ENCODE measurements at regions not wholly inside any gene's neighbourhood (a gene's known extent, or its start where the extent isn't known, plus 50 kb on each side); places are given as distances from the start of the nearest gene placed in this dataset.

- intact Hi-C loops (cut with micrococcal nuclease) (loop anchor here (10.0 kb wide), 1 partner anchor 825 kb away; no protein-coding TSS in a partner anchor), dilution Hi-C loops (cut with MboI; ENCODE audit: extremely low pct_ligation_motif_present, low sequenced_read_pairs) (no loop called here)
- no peak overlapping the region for H3K9ac ChIP-seq (replicated peaks; ENCODE audit: extremely low read depth, insufficient read depth, low read length)
- no peak overlapping the region for H2AFZ ChIP-seq (ENCODE audit: low read depth, low read length)
- H3K9me1 ChIP-seq (replicated peaks; ENCODE audit: control insufficient read depth, extremely low read depth, insufficient read depth, low read length): no peaks in the 10 kb centered on the region
- no TSS peak for BruUV-seq (replicated peaks)
- DNase-seq (ENCODE audit: low read depth, low spot score) (no peak), FAIRE-seq (no peak)
- H3K9me3 ChIP-seq (replicated peaks; ENCODE audit: control insufficient read depth, insufficient read depth, low read length): no peaks in the 10 kb centered on the region
- no peaks in the 10 kb centered on the region for H3K27me3 ChIP-seq (ENCODE audit: control insufficient read depth in 2 of 2, insufficient read depth in 2 of 2, low read length in 2 of 2)
- TF ChIP-seq MAX (IDR thresholded peaks at IDR 0.05; ENCODE audit: insufficient read depth, insufficient read length): no peak
- TF ChIP-seq POLR2A (IDR thresholded peaks at IDR 0.05; ENCODE audit: low read depth, low read length): no peak
- TF ChIP-seq GATA2 (IDR thresholded peaks at IDR 0.05; ENCODE audit: insufficient read depth, insufficient read length, low read depth, low read length): no peak
- TF ChIP-seq EZH2 (IDR thresholded peaks at IDR 0.05; ENCODE audit: borderline replicate concordance, low read depth, low read length, severe bottlenecking): no peak
- TF ChIP-seq MYC (IDR thresholded peaks at IDR 0.05; ENCODE audit: low read depth, low read length): no peak
- TF ChIP-seq CTCF (IDR thresholded peaks at IDR 0.05; ENCODE audit: extremely low read depth in 1 of 2, insufficient read depth in 1 of 2, low read depth in 1 of 2, low read length in 2 of 2): no peak
- no peak overlapping the region for H3K4me3 ChIP-seq (replicated peaks in 1 of 3; ENCODE audit: insufficient read depth in 1 of 3, low read depth in 1 of 3, low read length in 3 of 3)
- H3K36me3 ChIP-seq (ENCODE audit: control insufficient read depth in 2 of 2, extremely low read depth in 1 of 2, insufficient read depth in 2 of 2, low read length in 2 of 2): no peaks in the 10 kb centered on the region
- no peak overlapping the region for H3K27ac ChIP-seq (ENCODE audit: insufficient read depth, low read depth, low read length)
- H3K4me2 ChIP-seq (ENCODE audit: insufficient read depth, low read length): no peak overlapping the region
- CTCF ChIA-PET: no interaction called here
- POLR2A ChIA-PET: no interaction called here
- H4K20me1 ChIP-seq (replicated peaks; ENCODE audit: control insufficient read depth, extremely low read depth, insufficient read depth, low read length): no peaks in the 10 kb centered on the region
- H3K4me1 ChIP-seq (ENCODE audit: control insufficient read depth, extremely low read depth, insufficient read depth, low read length): no peaks in the 10 kb centered on the region
- H3K79me2 ChIP-seq (ENCODE audit: control insufficient read depth, insufficient read depth, low read length): no peaks in the 10 kb centered on the region
These were observed 2023.9 kb upstream of the CELF4 start for GRCh38 chr18:39589496-39589895.

- ChIA-PET CTCF (no interaction called here), POLR2A (no interaction called here)
- dilution Hi-C loops (cut with MboI; ENCODE audit: extremely low pct_ligation_motif_present, low sequenced_read_pairs): no loop called here
- TF ChIP-seq MAX (IDR thresholded peaks at IDR 0.05; ENCODE audit: insufficient read depth, insufficient read length) (no peak), GATA2 (IDR thresholded peaks at IDR 0.05; ENCODE audit: insufficient read depth, insufficient read length, low read depth, low read length) (no peak)
- DNase-seq (ENCODE audit: low read depth, low spot score): no peak
- Histone ChIP-seq H3K79me2 (ENCODE audit: control insufficient read depth, insufficient read depth, low read length) (no peaks in the 10 kb centered on the region), H3K9ac (replicated peaks; ENCODE audit: extremely low read depth, insufficient read depth, low read length) (no peak overlapping the region), H3K4me1 (ENCODE audit: control insufficient read depth, extremely low read depth, insufficient read depth, low read length) (no peaks in the 10 kb centered on the region), H3K9me1 (replicated peaks; ENCODE audit: control insufficient read depth, extremely low read depth, insufficient read depth, low read length) (no peaks in the 10 kb centered on the region), H3K4me2 (ENCODE audit: insufficient read depth, low read length) (no peak overlapping the region), H3K4me3 (replicated peaks in 1 of 3; ENCODE audit: insufficient read depth in 1 of 3, low read depth in 1 of 3, low read length in 3 of 3) (no peak overlapping the region), H2AFZ (ENCODE audit: low read depth, low read length) (no peak overlapping the region), H3K9me3 (replicated peaks; ENCODE audit: control insufficient read depth, insufficient read depth, low read length) (no peaks in the 10 kb centered on the region), H3K27me3 (ENCODE audit: control insufficient read depth in 2 of 2, insufficient read depth in 2 of 2, low read length in 2 of 2) (no peaks in the 10 kb centered on the region), H3K27ac (ENCODE audit: insufficient read depth, low read depth, low read length) (no peak overlapping the region), H3K36me3 (ENCODE audit: control insufficient read depth in 2 of 2, extremely low read depth in 1 of 2, insufficient read depth in 2 of 2, low read length in 2 of 2) (no peaks in the 10 kb centered on the region), H4K20me1 (replicated peaks; ENCODE audit: control insufficient read depth, extremely low read depth, insufficient read depth, low read length) (no peaks in the 10 kb centered on the region)
- no TSS peak for BruUV-seq (replicated peaks)
- no peak for FAIRE-seq
- intact Hi-C loops (cut with micrococcal nuclease): loop anchor here (10.0 kb wide), 1 partner anchor 827 kb away; no protein-coding TSS in a partner anchor
These were observed 2022.0 kb upstream of the CELF4 start for GRCh38 chr18:39587586-39587985.

All from endothelial cell of umbilical vein (primary cell).